ENCODE measurements at regions not wholly inside any gene's neighbourhood (a gene's known extent, or its start where the extent isn't known, plus 50 kb on each side); places are given as distances from the start of the nearest gene placed in this dataset.

DNA sequence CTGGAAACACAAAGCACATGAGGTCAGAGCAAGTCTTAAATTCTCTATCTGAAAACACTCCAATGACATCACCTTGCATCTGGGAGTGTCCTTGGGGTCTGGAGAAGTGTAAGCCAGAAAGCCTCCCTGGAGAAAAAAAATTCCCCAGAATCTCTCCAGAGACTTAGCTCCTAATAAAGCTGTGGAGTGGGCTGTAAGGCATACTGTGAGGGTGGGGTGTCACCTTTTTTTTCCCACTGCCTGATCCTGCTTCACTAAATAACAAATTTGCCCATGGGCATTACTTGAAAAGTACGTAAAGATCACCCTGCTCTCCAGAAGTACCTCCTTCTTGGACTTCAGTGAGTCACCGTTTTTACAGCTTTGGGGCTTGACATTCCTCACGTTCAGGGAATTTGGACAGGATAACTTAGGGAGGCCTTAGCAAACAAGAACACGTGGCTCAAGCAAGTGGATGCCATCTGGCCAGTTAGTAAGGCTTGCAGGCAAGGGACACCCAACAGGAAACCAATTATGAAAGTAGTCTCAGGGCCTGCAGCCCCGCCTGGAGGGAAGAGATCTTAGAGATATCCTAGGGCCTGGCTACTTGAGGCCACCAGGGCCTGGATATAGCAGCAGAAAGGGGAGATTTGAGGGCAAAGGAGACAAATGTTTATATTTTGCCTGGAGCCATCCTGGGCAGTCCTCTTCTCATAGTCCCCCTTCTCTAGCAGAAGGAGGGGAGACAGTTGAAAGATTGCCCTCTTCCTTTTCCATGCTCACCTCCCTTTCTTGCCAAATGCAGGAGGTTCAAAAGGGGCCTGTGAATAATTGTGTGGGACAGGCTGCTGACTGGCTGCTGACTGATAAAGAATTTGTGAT, 60.1 kb upstream of the PLAC1 start:
- DNase-seq (ENCODE audit: low read depth in 4 of 4, low spot score in 3 of 4), result no peak

DNA sequence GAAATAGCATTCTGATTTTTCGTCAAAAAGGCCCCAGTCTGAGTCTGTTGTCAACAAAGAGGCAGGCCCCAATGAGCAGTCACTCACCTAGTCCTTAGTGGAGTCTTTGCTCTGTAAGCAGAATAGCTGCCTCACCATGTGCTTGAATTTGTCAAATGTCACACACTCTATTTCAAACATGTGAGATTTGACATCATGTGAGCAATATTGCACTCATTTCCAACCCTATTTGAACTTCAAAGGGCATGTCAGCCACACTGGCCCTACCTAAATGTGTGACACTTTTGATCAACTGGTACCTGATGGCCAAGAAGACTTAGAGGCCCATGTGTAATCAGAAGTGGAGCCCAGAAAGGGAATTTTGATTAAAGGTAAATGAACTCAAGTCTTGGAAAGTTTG, 59.4 kb upstream of the PLAC1 start:
- DNase-seq (ENCODE audit: low read depth in 4 of 4, low spot score in 3 of 4), result no peak

DNA sequence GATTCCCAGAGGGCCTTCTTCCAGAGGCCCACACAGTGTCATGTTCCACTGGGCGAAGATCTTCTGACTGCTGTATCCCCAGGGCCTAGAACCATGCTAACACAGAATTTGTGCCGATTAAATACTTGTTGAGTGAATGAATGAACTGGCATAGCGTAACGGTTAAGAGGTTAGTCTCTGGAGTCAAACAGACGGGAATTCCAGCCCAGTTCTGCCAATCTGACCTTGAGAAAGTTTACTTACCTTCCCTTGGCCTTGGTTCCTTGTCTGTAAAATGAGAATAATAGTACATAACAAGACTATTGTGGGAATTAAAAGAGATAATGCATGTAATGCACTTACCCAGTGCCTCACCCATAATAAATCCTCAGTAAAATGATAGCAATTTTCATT, 58.3 kb upstream of the PLAC1 start:
- DNase-seq (ENCODE audit: low read depth in 4 of 4, low spot score in 3 of 4), result no peak

DNA sequence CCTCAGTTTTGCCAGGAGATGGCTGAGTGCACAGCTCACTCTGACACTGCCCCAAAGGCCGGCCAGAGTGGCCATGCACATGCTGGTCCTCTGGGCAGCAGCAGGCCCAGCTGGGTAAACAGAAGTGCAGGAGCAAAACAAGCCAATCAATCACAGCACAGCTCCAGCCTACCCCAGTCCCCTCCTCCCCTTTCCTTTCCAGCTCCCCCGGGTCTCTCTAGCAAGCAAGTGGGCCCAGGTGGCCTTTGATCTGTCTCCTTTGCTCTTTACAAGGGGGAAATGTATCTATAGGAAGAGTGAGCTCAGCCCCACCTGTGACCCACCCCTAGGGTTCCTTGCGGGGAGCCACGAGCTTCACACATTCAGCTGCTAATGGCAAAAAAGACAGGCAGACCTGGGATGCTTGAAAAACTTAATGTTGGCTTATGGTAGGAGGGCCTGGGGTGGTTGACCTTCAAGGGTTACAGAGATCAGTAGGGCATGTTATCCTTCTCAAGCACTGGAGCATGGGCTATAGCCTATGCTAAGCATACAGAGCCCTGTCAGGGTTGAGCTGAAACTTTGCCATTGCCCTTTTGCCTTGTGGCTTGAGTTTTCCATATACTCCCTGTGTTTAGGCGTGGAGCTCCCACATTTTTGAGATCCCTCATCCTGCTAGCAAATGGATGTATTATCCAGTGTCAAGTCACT, 57.8 kb upstream of the PLAC1 start:
- no peak for DNase-seq (ENCODE audit: low read depth in 4 of 4, low spot score in 3 of 4)

DNA sequence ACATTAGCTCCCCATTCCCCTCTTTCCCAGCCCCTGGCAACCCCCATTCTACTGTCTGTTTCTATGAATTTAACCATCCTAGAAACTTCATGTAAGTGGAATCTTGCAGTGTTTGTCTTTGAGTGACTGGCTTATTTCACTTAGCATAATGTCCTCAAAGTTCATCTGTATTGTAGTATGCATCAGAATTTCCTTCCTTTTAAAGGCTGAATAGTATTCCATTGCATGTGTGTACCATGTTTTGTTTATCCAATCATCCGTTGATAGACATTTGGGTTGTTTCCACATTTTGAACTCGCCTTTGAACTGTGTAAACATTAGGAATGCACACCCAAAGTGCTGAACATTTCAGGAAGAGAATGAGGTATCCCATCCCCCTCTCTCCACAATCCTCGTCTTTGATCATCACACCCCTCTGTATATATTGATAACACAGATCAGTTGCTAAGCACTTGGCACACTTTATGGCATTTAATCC, 56.4 kb upstream of the PLAC1 start:
- no peak for DNase-seq (ENCODE audit: low read depth in 4 of 4, low spot score in 3 of 4)

DNA sequence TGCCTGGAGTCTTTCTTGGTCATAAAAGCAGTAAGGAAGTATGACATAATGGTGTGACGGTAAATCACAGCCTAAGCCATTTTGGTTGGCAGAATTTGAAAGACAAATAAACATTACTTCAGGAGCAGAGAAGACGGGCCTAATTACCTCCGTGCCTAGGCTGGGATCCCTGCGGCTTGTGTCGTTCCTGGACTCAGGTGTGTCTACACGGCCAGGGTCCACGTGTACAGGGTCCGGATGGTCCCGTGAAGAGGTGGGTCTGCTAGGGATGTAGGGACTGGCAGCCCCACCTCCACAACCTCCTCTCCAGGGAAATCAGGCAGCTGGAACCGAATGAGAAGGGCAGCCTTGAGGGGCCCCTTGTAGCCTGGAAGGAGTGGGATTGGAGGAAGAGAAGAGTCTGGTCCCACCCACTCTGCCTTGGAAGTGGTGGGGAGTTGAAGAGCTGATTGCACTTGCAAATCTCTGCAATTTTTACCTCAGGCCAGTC, 55.4 kb upstream of the PLAC1 start:
- no peak for DNase-seq (ENCODE audit: low read depth in 4 of 4, low spot score in 3 of 4)

DNA sequence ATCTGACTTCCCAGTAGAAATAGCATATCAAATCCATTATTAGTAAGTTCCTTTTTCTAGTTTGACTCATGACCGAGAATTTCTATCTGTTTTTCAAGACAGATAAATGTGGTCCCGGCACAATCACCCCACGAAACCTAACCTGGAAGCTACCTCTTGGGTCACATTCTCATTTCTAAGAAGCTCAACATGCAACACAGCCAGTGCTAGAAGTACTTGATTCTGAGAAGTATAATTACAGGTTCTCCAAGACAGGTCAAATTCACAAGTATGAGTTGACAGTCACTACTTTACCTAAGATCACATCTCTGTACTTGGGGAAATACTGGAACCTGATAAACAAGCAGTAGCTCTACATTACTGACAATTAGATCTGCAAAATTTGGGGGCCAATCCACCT, 54.0 kb upstream of the PLAC1 start:
- no peak for DNase-seq (ENCODE audit: low read depth in 4 of 4, low spot score in 3 of 4)

DNA sequence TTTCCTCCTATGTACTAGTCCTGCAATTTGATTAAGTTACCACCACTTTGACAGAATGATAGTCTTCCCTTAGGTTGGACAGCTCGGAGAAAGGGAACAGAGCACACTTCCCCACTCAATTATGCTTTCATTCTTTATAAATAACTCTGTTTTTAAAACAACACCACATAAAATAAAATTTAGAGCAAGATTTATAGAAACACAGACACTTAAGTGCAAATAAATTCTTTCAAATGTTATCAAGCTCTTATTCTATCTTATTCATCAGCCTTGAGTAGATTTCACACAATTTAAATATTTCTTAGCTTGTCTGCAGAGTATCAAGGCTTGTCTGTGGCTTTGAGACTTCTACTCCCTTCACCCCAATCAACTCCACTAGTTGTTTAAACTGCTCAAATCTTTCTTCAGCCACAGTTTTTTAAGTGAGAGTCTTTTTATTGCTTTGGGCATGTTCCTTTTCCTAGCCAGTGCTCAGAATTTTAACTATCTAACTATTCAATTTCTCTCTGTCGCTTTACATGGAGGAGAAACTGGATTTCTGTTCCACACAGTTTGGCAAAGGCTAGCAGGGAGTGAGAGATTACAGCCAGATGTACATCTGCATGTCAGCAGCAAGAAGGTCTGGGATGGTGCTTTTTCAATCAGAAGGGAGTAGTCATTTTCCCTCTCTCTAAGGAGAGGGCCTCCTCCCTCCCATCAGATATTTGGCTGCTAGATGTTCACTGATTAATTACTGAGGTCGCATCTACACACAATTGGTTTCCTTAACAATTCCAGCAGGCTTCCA, 53.1 kb upstream of the PLAC1 start:
- no peak for DNase-seq (ENCODE audit: low read depth in 4 of 4, low spot score in 3 of 4)
